HG03442 (cell line): ENCODE measurements at regions not wholly inside any gene's neighbourhood (a gene's known extent, or its start where the extent isn't known, plus 50 kb on each side); places are given as distances from the start of the nearest gene placed in this dataset.
"Not testable (repeated sequence)": the region's sequence is repeated elsewhere in the genome, so short reads cannot be mapped to it uniquely, and the experiment has no call there.

Experiments
- ATAC-seq: cut with Tn5 transposase; IDR thresholded peaks from one replicate; pipeline ENCODE4 v1.9.1; 2021; ENCODE audit warnings: mild to moderate bottlenecking, moderate library complexity; ENCODE audit not compliant: unreplicated experiment

DNA sequence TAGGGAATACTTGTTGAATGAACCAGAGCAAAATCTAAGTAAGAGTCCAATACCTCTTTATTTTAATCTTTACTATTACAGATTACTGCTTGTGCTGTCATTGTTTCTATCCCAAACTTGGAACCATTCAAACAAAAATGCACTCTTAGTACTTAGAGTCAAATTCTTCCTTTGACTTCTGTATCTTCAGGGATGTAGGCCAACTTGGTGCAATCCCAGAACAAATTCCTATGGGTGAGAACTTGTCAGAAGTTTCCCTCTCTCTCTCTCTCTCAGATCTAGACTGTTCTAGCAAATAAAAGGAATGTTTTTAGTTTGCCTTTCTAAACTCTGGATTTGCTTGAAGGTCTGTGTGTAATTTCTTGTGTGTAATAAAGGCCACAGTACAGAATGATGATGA, 329.0 kb upstream of the TMTC4 start:
- ATAC-seq: no peak

DNA sequence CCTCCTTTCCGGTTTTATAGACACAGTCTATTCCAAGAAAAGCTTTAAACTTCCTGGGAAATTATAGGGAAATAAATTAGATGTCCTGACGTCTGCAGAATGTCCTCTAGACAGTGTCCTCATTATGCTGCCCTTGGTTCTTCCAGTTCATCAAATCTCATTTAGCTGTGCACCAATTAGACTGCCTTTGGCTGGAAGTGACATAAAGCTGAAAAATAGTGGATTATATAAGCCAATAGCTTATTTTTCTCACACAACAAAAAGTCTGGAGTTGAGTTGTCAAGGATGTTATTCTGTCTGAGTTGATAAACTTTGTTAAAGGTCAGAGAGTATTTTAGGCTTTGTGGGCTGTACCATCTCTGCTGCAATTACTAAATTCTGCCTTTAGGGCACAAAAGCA, 314.8 kb upstream of the TMTC4 start:
- no peak for ATAC-seq

DNA sequence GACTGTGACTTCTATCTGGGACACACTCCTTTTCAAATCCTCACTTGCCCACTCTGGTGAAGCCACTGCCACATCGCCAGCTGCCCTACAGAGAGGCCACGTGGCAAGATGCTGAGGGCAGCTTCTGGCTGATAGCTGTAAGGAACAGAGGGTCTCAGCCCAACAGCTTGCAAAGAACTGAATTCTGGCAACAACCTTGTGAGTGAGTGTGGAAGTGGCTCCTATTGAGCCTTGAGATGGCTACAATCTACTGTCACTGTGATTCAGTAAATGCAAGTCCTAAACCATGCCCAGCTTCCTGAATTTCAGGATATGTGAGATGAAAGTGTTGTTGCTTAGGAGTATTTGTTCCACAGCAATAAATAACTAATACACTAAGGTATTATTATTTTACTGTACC, 314.3 kb upstream of the TMTC4 start:
- ATAC-seq: no peak

DNA sequence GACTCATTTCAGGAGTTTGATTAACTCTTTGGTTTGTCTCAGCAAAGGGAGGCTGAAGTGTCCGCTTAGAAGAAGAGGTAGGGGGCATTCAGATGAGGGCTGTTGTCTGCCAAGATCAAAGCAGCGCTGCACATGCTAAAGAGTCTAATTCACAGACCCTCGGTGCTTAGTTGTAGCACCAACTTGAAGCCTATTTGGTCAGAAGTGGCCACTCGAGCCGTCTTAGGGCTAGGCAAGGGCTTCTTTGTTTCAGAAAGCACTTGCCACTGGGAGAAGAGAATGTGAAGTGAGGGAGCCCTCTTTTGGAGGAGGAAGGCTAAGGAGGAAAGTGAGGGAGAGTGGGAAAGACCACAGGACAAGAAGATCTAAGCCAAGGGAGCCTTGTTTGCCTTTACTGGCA, 313.4 kb upstream of the TMTC4 start:
- ATAC-seq: no peak

DNA sequence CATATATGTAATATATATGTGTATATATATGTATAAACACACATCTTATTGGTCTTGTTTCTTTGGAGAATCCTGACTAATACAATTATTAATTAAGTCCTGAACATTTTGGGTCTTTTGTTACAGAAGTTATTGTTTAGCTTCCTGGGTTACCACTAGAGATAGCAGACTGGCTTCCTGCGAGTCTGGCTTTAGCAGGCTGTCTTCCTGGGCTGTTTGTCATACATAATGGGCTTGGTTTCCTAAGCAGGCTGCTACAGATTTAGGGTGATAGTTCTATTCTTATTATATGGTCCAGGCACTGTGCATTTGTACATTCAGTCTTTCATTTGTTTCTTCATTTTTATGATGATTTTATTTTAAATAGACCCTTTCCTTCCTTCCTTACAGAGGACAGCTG, 312.0 kb upstream of the TMTC4 start:
- ATAC-seq: no peak

DNA sequence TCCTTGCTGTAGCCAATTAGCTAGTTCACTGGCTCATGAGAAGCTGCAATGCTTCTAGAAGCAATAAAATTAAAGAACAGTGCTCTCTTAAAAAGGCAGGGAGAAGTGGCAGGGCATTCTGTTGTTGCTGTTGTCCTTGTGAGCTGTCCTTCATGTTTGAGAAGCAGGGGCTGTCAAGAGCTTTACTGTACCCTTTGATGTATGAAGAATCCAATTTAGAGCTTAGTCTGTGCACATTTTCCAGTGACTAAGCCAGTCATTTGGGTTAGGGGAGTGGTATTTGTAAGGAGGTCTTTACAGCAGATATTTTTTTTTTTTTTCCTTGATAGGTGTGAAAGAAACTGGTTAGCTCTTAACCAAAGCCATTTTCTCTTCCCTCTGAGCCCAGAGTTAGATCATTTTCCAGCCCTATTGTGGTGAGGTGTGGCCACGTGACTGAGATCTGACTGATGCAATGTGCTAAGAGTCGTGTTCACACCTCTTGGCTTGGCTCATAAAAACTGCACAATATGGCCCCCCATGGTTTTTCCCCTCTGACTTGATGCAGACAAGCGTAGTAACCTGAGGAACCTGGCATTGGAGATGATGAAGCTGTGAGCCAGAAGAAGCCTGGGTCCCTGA, 309.6 kb upstream of the TMTC4 start:
- ATAC-seq: no peak

DNA sequence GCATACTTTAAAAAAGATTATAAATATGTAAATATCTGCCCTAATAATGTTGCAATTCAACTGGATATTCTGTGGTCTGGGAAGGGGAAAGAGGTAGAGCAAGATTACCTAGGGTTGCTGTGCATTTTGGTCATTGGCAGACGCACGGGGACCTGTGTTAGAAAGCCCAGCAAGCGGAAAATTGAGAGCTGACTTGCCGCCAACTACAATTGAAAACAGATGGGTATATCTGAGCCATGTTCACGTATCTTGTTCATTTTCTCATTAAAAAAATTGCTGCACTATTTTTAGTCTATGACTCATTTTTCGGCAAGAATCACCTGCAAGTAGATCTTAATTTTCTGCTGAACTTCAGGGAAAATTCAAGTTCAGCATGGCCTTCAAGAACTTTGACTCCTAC, 308.5 kb upstream of the TMTC4 start:
- no peak for ATAC-seq

DNA sequence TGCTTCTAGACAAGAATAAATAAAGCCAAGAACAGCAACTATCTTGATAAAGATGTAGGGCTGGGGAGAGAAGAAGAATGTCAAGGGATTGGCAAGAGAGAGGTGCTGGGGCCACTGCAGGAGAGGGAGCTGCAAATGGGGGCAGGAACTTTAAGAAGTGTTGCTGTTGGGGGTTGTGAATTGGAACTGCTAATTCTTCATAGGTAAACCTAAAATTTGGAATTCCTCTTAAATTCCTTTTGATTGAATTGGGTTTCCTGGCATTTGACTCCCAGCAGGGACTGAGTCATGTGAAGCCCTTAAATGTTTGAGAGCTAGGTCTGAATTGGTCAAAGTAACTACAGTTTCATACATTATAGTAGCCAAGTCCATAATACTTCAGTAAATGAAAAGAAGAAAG, 305.6 kb upstream of the TMTC4 start:
- ATAC-seq: no peak

DNA sequence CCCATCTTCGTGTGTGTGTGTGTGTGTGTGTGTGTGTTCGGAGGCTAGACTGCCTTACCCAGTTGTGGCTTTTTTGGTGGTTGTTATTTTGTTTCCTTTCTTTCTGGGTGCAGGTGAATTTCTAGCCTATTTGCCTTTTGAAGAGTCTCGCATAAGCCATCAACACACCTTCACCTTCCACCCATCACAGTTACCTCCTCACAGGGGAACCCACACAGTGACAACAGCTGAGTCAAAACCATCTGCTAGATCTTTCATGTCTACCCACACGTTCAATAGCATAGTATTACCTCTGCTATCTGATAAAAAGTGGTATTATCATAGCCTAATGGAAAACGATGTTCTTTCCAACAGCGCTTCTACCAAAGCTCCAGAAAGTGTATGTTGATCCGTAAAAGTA, 303.2 kb upstream of the TMTC4 start:
- no peak for ATAC-seq

DNA sequence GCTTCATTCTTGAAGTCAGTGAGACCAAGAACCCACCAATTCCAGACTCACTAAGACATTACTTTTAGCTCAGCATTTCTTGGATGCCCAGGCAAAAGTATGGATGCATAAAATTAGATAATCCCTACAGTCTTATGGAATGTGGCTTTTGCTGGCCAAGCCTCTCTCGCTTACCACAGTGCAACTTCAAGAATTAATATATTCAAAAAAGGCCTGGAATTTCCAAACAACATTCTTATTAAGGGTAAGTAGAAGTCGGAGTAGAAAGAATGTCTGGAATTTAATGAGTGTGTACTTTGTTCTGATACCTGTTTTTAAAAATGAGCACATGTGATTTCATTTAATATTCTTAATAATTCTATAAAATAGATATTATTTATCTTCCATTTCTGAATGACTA, 302.4 kb upstream of the TMTC4 start:
- ATAC-seq: no peak

DNA sequence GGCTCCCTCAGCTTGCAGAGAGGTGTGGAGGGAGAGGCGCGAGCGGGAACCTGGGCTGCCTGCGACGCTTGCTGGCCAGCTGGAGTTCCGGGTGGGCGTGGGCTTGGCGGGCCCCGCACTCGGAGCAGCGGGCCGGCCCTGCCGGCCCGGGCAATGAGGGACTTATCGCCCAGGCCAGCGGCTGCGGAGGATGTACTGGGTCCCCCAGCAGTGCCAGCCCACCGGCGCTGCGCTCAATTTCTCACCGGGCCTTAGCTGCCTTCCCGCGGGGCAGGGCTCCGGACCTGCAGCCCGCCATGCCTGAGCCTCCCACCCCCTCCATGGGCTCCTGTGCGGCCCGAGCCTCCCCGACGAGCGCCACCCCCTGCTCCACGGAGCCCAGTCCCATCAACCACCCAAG, 301.1 kb upstream of the TMTC4 start:
- ATAC-seq: not testable (repeated sequence)

DNA sequence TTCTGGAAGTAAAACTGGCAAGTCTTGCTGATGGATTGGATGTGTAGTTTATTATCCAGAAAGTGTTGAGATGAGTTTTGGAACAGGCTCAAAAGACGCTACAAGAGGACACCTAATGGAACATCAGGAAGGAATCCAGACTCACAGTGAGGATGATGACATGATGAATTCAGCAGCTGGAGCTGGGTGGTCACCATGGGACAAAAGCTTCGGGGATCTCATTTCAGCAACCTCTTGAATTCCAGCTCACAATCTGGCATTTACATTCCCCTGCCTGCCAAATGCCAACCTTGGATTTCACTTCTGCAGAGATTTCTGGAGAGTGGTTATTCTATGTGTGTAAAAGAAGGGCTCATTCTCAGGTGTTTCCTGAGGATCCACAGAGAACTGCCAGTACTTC, 288.0 kb upstream of the TMTC4 start:
- no peak for ATAC-seq

DNA sequence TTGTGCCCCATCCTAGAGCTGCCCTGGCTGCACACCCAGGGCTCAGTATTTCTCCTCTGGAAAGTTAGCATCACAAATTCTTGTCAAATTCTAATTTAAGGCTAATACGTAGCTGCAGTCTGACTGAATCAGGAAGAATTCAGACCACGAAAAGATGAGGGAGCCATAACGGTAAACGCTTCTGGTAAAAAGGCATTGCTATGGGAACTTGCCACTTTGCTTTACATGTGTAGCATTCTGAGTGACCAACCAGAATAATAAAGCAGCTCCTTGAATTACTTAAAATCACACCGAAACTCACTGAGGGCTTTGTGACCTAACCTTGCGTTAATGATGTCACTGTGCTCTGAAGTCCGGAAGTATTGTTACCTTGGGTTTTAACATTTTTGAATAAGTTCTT, 286.6 kb upstream of the TMTC4 start:
- no peak for ATAC-seq

DNA sequence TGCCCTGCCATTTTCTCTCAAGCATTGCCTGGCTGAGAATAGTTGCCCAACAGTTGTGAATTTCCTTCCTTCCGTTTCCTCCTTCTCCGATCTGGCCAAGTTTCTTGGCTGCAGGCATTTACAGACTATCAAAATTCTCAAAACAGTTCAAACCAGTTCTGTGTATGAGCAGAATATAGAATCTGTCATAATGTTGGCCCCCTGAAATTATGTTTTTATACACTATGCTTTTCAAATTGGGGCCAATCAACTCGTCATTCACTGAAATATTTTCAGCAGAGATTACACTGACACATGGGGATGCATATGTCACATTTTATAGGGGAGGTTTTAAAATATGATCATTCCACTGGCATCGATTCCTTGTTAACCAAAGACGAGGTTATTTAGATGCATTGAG, 284.2 kb upstream of the TMTC4 start:
- ATAC-seq: no peak

DNA sequence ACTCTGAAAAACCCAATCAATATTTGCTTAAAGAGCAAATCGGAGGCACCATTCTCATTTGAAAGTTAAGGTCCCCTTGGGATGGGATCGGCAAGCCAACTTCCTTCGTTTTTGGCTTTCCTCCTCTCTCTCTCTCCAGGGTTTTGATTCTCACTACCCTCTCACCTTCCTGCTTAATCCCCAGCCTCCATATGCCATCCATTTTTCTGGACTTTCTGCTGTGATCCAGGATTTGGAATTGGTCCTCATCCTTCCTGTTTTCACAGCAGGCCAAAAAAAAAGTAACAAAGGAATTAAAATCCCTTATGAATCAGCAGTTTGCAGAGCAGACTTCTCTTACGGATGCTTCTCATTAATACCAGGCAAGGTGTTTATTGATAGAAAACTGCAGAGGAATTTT, 283.1 kb upstream of the TMTC4 start:
- ATAC-seq: no peak

DNA sequence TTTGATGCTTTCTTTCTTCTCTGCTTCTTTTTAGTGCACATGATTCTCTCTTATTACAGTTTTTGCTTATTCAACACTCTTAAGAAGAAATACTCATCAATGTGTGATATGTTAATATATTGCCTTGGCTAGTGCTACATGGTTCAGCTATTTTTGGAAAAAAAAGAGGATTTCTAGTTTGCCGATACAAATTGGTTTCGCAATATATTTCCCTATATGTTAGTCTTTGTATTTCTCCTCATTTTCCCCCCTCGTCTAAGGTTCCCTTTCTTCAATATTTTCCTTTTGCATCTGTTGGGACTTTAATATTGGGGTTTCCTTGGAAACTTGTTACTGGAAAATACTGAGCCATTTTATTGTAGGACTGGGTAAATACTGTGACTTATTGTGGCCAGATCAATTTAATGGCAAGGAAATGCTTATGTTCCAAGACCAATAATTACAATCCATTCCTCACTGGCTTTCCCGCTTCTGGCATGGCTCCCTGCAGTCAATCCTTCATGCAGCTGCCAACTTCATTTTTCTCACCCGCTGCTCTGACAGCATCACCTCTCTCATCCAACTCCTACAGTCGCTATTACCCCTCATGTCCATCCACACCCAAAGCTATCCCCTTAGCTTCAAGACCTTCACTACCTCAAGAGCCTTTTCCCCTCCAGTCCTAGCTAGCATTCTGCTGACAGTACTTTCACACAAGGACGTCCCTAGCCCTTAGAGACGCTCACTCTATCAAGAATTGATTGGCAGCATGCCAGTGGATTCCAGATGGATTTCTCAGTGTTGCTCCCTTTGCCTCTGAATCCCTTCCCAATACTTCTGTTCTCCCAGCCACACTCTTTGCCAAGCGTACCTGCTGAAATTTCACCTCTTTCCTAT, 280.1 kb upstream of the TMTC4 start:
- no peak for ATAC-seq

DNA sequence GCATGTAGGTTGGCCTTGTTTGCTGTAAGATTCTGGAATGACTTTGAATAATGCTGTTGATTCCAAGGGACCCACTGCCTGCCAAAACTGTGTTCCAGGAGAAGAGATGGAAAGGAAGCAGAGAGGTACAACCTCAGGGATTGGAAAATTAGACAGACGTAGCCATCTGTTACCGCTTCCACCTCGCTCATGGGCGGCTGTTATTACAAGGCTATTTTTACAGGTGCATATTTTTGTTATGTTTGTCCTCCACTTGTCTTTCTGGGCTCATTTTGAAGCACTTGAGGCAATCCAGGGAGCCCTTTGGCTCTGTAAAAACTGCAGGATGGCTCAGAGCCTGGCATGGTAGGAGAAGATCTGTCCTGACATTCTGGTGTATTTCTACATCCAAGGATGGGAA, 276.4 kb upstream of the TMTC4 start:
- no peak for ATAC-seq

DNA sequence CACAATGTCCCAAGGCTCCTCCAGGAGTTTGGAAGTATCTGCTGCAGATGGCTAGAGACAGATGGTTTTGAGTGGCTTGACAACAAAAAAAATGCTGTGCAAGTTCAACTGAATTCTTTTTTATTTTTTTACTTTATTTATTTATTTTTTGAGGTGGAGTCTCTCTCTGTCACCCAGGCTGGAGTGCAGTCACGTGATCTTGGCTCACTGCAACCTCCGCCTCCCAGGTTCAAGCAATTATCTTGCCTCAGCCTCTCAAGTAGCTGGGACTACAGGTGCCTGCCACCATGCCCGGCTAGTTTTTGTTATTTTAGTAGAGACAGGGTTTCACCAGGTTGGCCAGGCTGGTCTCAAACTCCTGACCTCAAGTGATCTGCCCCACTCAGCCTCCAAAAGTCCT, 274.3 kb upstream of the TMTC4 start:
- ATAC-seq: not testable (repeated sequence)

DNA sequence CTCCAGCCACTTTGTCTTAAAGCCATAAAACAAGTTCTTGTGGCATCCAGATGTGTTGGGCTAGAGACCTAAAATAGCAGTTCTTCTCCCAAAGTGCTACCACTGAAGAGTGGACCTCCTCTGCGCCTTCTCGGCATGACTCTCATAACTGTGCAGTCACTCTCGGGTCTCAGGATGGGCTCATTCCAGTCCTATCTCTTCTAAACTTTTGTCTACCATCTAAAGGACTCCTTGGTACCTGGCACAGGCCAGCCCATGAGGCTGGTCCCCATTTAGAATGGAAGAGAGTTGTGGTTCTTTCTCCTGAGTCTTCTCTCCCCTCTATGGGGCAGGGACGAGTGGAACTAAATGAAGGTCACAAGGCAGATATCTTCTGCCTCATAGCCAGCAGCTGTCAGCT, 272.0 kb upstream of the TMTC4 start:
- no peak for ATAC-seq

DNA sequence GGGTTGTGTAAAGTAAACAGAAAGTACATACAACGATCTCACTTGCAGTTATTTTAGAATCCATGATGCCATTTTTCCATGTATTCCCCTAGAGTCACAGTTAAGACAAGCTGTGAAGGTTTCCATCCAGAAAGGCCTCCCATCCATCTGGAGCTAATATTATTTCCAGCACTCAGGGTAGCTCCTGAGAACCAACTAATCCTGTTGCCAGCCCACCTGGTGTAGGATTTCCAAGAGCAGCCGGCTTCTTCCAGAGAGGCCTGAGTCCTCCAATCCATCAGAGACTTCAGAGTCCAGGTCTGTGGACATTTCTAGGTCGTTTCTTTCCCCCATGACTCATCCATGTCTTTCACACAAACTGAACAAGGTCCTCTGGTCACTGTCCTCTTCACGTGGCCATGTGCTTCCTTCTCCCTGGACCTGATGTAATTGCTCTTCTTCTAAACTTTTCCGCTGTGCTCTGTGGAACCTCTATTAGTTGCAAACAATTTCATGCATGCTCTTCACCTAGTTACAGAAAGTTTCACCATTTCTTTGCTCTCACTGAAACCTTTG, 270.3 kb upstream of the TMTC4 start:
- ATAC-seq: no peak

DNA sequence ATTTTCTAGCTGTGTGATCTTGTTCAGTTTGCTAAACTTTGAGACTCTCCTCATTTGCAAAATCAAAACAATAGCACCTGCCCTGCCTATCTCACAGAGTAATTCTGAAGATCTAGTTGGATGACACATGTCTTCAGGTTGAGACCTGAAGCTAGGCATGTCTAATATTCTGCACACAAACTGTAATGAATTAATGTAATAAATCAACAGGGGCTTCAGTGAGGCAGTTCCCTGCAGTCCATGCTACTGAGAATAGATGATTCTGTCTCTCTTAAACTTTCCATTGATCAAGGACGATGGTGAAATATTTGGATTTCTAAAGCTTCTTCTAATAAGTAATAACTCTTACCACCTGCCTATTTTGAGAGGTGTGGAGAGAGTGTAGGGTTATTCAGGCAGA, 268.1 kb upstream of the TMTC4 start:
- no peak for ATAC-seq
